ENCODE measurements at regions not wholly inside any gene's neighbourhood (a gene's known extent, or its start where the extent isn't known, plus 50 kb on each side); places are given as distances from the start of the nearest gene placed in this dataset.
A peak's percentile ranks its signal among the peaks of the same experiment; 100 is the strongest.
"Not testable (repeated sequence)": the region's sequence is repeated elsewhere in the genome, so short reads cannot be mapped to it uniquely, and the experiment has no call there.

DNA sequence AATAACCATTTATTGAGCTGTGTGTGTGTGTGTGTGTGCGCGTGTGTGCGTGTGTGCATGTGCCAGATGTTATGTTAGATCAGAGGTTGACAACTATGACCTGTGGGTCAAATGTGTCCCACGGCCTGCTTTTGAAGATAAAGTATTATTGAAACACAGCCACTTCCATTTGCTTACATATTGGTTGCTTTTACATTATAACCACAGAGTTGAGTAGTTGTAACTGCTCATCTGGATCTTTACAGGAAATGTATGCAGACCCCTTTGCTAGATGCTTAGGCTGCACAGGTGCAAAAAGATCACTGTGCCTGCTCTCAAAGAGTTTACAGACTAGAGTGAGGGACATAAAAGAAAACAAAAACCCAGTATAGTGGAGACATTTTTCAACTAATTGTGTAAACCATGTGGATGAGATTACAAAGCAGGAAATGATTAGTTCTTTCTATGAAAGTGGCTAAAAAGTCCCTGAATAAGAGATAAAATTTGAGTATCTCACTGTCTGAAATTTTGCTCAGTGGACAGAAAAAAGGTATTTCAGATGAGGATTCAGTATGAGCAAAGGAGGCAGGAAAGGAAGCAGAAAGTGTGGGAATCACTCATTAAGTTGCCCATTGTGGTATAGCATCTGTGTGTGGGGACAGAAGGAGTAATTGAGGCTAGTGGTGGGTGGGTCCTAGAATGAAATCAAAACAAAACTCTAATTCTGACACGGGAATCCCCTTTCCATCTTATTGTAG is 188.4 kb downstream of the PAH start:
- DNase-seq (ENCODE audit: low read depth in 2 of 2): no peak

DNA sequence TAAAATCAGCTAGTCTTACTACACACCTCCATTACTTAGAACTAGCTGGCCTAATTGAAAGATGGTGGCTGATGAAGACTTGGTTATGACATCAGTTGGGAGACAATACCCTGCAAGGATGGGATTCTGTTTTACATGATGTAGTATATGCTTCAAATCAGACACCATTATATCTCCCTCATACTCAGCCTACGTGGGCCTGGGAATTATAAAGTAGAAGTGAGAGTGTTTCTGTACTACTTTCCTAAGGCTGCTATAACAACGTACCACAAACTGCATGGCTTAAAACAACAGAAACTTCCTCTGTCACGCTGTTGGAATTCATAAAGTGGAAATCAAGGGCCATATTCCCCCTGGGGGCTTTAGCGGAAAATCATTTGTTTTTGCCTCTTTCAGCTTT is 190.4 kb downstream of the PAH start:
- DNase-seq (ENCODE audit: low read depth in 2 of 2): no peak

DNA sequence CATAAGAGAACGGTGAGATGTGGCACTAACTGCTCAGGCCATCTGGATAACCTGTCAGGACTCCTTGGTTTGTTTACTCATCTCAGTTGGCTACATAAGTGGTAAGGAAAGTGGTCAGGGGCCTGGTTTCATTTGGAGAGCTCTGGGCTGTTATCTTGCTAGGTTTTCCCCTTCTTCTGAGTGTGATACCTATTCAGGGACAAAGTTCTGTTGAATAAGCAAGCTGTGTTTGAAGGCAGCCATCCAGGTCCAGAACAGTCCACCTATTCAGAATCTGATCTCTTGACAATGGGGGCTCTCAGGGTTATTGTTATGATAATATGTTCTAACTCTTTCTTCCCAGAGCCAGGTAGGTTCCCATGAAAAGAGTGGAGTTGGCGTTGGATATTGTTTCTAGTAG is 194.9 kb downstream of the PAH start:
- DNase-seq (ENCODE audit: low read depth in 2 of 2): no peak

DNA sequence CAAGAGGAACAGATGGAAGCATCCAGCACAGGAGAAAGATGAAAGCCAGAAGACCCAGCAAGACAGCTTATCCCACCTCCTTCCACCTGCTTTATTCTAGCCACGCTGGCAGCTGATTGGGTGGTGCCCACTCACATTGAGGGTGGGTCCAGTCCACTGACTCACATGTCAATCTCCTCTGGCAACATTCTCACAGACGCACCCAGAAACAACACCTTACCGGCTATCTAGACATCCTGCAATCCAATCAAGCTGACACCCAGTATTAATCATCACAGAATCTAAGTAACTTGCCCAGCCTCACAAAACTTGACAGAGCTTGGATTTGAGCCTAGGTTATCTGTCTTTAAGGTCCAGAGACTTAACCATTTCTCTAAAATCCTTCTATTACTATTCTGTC is 208.9 kb downstream of the PAH start:
- no peak for DNase-seq (ENCODE audit: low read depth in 2 of 2)

DNA sequence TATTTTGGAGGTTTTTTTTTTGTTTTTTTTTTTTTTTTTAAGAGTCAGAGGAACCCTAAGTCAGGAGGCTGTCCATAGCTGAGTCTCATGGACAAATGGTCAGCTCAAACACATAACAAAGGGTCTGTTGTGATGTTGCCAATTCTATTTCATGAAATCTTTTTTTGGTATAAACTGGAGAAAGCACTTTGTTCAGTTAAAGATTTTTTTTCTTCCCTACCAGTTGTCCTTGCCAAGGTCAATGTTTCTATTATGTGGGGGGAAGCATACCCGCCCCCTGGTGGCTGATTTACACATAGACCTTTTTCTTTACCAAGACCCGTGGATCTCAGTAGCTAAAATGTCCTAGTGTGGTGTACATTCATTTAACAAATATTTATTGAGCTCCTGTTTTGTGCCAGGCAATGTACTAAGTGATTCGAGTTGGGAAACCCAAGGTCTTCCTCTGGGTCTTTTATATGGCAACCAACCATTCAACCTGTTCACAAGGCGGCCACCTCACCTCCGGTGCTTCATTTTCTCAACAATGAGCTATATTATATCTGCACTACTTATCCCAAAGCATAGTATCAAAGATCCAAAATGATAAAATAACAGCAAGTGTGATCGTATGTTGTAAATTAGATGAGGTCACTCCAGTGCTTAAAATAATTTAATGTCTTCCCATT is 214.5 kb downstream of the PAH start:
- peak in 1 of 2 donors; percentile 6 for DNase-seq (ENCODE audit: low read depth in 2 of 2)

DNA sequence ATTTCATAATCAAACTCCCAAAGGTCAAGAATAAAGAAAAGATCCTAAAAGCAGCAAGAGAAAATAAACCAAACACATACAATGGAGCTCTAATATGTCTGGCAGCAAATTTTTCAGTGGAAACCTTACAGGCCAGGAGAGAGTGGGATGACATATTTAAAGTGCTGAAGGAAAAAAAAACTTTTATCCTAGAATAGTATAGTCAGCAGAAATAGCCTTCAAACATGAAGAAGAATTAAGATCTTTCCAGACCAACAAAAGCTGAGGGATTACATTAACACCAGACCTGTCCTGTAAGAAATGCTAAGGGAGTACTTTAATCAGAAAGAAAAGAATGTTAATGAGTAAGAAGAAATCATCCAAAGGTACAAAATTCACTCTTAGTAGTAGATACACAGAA is 215.7 kb upstream of the IGF1 start:
- DNase-seq (ENCODE audit: low read depth in 2 of 2): no peak

DNA sequence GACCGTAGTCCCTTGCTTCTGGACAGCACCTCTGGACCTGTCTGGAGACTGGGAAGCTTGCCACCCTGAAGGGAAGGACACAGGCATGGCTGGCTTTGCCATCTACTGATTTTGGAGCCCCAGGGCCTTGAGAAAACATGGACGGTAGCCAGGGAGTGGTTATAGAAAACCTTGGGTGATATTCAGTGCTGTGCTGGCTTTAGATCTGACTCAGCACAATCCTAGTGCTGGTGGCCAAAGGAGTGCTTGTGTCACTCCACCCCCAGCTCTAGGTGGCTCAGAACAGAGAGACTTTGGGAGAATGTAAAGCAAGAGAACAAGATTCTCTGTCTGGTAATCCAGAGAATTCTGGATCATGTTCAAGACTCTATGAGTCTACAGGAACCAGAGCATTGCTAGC is 214.5 kb upstream of the IGF1 start:
- no peak for DNase-seq (ENCODE audit: low read depth in 2 of 2)

DNA sequence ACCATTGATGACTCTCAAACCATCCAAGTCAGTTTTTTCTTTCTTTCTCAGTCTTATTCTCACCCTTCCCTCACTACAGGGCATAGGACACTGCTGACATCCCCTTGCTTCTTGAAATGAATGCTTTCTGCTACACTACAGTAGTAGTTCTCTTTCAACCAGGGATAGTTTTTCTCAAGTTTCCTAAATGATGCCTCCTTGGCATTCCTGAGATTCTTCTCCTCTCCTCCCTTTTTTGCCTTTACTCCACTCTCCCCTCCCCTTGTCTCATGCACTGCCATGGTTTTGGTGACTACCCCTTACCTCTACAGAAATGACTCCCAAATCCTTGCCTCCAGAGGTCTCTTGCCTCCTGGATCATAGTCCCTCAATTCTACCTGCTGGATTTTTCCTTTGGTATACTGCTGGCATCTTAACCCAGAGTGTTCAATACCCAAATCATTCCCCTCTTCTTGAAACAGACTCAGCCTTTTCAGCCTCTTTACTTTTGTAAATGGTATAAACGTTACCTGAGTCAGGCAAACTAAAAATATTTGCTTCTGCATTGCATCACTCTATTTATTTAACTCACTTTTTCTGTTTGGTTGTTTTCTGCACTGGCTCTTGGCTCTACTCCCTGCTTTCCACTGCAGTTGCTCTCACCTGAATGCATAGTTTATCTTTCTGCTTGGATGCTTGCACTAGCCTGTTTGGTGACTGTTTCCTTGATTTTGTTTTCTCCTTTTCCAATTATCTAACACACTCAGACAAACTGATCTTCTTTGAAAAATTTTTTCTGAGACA is 211.6 kb upstream of the IGF1 start:
- DNase-seq (ENCODE audit: low read depth in 2 of 2): no peak

DNA sequence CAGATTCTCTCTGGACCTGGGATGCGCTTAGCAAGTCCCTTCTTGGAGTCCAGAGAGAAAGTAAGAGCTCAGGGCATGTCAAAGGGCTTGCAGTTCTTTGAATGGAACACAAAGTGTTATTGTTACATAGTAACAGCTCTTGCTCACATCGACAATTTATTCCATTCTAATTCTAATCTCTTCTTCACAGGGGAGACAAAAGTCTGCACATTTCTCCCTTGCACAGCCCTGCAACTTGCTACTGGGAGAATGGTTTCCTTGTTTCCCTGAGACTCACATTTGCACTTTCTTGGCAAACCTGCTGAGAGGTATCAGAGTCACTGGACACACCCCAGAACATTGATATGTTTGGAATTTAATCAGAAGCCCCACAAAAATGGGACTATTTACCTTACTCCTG is 209.9 kb upstream of the IGF1 start:
- no peak for DNase-seq (ENCODE audit: low read depth in 2 of 2)

DNA sequence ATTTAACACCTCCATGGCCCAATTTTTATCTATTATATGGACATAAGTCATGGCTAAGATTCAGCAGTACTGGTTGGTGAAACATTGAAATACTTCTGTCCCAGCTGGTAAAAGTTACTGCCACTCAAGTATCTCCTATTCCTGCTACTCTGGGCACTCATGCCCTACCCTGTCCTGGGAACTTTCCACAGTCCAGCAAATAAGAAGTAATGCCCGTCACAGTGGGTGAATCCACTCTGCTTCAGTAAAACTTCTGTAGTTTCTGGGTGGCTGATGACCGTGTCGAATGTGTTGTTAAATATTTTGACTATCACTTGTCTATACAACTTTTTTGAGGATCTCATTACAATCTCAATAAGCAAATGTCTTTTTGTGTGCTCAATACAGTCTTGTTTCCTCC is 209.3 kb upstream of the IGF1 start:
- DNase-seq (ENCODE audit: low read depth in 2 of 2): no peak

DNA sequence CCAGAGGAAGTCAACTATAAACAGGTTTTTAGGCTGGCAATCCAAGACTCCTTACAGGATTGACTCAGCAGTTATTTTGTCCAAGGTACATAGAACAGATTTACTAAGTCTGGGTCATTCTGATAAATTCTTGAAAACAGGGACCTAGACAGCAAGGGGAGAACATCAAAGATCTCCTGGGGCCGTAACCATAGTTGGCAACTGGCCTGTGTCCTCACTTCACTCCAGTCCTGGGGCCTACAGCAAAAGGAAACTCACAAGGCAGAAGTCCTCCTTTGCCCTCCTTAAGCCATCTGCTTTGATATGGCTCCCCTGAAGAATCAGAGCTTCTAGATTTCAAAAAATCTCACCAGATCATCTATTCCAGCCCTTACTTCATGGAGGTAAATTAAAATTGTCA is 207.2 kb upstream of the IGF1 start:
- DNase-seq (ENCODE audit: low read depth in 2 of 2): no peak

DNA sequence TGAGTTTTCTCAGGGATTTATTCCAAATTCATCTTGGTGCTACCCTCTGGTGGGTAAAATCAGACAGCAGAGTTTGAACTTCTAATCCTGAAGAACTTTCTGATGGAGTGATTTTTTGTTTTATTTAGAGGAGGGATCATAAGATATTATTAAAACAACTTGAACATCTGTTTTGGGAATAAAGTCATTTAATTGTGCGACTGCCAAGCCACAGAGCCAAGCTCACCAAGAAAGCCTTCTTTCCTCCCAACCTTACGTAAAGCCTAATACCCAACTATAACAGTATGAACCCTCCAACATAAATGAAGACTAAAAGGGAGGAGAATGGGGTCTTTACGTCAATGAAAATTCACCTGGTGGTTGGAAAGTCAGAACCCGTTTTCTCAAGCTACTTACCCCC is 205.5 kb upstream of the IGF1 start:
- no peak for DNase-seq (ENCODE audit: low read depth in 2 of 2)

DNA sequence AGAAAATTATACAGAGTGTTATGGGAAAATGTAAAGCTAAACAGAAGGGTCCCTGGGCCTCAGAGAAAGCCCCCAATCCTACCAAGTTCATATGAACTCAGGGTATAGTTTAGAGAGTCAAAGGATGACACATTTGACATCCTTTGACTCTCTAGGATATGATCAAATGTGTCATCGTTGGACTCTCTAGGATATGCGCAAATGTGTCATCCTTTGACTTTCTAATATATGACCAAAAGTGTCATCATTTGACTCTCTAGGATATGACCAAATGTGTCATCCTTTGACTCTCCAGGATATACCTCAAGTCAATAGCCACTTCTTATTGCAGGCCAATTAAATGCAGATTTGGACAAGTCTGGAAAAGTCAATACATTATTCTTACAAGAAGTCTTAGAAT is 204.8 kb upstream of the IGF1 start:
- DNase-seq (ENCODE audit: low read depth in 2 of 2): no peak

DNA sequence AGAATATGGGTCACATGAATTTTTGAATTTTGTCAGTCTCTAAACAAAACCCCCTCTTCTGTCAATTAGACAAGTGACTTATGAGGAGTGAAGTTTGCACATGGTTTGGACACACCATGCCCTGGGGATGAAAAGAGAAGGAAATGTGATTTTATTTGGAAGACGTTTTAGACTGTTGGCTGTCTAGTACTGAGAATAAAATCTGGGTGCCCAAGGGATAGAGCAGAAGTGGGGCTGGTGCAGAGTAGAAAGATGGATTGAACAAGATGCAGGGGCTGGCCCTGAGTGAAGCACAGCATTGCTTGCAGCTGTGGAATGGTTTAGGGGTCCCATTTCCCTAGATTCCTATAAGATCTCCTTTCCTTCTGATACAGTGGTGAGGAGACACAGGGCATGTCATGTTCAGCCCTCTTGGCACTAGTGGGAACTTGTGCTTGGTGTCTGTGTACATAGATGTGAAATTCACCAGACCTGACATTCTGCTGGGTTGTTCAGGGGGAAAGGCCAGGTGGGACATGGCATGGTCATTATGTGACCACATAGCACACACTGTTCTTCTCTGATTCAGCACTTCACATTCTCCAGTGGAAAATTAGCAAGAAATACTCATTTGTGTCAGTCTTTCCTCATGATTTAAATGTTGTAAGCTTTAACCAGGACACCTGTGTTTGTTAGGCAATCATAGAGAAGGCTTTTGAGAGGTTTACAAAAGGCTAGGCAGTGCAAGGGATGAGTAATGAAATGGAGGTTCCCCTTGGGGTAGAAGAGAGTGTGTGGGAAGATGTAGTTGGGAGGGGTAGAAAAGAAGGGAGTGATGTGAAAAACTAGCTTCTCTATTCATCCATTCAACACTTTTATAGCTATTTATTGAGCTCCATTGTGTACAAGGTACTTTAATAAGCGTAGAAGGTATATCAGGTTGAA is 202.3 kb upstream of the IGF1 start:
- DNase-seq (ENCODE audit: low read depth in 2 of 2): no peak

DNA sequence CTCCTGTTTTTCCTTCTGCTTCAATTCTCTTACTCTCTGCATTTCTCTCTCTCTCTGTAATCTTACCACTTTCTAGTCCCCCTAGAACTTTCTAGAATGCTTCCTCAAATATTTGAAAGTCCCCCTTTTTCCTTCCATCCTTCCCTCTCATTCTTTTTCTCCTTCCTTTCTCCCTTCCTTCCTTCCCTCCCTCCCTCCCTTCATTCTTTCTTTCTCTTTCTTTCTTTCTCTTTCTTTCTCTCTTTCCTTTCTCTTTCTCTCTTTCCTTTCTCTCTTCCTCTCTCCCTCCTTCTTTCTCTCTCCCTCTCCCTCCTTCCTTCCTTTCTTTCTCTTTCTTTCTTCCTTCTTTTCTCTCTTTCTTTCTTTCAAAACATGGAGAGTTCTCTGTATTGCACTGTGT is 201.4 kb upstream of the IGF1 start:
- DNase-seq (ENCODE audit: low read depth in 2 of 2): no peak

DNA sequence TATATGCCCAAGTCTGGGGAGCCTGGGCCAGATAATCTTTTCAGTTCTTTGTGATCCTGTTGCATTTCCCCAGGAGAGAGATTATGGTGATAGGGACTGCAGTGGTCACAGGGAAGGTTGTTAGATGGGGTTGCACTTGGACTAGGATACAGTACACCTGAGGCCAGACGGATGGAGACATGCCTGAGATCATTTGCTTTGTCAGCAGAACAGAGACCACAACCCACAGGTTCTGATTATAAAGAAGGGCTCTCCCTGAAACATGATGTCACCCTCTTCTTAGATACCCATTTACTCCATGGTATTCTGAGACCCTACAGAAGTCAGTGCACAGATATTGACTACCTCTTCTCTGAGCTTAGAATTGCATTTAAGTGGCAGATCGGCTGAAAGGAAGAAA is 200.9 kb upstream of the IGF1 start:
- no peak for DNase-seq (ENCODE audit: low read depth in 2 of 2)

DNA sequence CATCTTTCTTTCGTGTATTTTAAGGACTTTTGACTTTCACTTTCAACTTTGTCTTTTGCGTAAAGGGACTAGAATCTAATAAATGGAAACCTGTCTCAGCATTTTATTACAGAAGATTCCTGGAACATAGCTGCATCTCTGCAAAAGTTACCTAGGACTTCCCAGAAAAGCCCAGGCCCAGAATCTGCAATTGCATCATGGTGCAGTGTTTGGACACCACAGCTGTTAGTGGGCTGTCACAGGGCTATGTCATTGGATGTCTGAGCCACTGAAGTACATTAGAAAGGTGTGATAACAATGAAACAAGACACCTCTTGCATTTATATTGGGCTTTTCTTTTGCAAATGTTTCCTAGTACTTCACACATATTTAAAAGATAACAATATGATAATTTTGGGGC is 199.9 kb upstream of the IGF1 start:
- no peak for DNase-seq (ENCODE audit: low read depth in 2 of 2)

DNA sequence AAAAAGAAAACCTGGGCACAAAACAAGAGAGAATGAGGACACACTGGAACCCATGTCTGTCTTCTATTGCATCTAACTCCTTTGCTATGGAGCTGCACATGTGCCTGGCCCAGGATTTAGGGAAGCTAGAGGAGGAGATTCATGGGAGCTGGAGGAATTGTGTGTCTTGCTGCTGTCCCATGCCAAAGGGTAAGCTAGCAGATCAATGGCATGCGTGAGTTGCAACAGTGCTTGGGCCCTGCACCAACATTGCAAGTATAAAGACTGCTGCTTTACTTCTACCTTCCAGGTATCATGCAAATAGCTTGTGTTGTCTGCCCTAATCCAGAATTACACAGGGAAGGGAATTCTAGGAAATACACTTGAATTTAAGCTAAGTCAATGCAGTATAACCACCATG is 196.4 kb upstream of the IGF1 start:
- DNase-seq (ENCODE audit: low read depth in 2 of 2): no peak

DNA sequence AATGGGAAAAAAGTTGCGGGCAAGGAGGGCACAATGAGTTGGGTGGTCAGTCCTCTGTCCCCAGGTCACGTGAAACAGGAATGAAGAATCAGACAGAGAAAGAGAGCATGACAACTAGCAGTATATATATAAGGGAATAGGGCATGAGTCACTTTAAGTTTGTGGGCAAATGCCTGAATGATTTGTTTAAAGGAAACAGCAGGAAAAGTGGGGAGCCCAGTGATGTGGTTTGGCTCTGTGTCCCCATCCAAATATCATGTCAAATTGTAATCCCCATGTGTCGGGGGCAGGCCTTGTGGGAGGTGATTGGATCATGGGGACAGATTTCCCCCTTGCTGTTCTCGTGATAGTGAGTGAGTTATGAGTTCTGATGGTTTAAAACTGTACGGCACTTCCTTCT is 195.3 kb upstream of the IGF1 start:
- no peak for DNase-seq (ENCODE audit: low read depth in 2 of 2)

DNA sequence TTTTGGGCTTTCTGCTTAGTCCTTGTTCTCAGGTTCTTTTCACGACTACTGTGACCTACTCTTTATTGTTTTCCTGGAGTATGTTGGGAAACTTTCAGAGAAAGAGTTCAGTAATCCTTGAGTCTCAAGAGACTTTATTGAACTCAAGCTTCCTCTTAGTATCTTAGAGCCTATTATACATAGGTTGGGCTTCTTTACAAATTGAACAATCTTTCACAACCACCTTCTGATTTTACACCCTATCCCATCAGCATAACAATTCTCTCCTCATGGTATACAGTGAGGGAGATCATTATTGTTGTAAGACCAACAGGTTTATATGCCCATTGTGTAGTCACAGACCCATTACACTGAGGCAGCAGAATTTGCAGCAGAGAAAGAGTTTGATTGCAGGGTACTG is 193.2 kb upstream of the IGF1 start:
- DNase-seq (ENCODE audit: low read depth in 2 of 2): no peak

DNA sequence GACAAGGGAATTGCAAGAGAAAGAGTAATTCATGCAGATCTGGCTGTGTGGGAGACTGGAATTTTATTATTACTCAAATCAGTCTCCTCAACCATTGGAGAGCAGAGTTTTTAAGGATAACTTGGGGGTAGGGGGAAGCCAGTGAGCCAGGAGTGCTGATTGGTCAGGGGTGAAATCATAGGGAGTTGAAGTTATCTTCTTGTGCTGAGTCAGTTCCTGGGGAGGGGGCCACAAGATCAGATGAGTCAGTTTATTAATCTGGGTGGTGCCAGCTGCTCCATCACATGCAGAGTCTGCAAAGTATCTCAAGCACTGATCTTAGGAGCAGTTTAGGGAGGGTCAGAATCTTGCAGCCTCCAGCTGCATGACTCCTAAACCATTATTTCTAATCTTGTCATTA is 191.8 kb upstream of the IGF1 start:
- DNase-seq (ENCODE audit: low read depth in 2 of 2): not testable (repeated sequence)

DNA sequence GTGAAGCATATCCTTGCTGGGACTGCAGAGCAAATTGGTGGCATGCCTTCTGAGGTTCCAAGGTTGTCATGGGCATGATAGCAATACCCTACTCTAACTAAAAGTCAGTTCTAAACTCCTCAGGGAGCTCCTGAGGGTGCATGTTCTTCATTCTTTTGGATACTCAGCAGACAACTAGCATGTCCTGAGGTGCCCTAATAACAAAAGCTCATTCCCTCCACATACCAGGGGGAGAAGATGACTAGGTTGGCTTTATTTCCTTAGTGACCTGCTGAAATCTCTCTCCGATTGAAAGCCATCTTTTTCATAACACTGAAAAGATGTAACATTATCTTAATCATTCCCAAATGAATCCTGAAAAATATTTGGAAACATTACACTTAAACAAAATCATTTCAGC is 188.7 kb upstream of the IGF1 start:
- no peak for DNase-seq (ENCODE audit: low read depth in 2 of 2)

Measured in stimulated activated CD8-positive, alpha-beta memory T cell treated with anti-CD3 and anti-CD28 coated beads, Interleukin-15, amount 100 ng/mL, for 48 hours (primary cell).